HEK293T (cell line): ENCODE measurements at regions not wholly inside any gene's neighbourhood (a gene's known extent, or its start where the extent isn't known, plus 50 kb on each side); places are given as distances from the start of the nearest gene placed in this dataset.

Experiments used
- CTCF ChIA-PET: fragments of 350-600 bp; formaldehyde crosslinking; extraction: SDS; loops from one replicate; lab custom pipeline; 2021; ENCODE audit warnings: antibody characterized with exemption, inconsistent platforms; lab: Yijun Ruan, JAX
- POLR2A ChIA-PET: fragments of 350-600 bp; formaldehyde crosslinking; extraction: SDS; loops from one replicate; lab custom pipeline; 2020; ENCODE audit warnings: antibody characterized with exemption, inconsistent platforms; lab: Yijun Ruan, JAX
- DNase-seq: peaks from one replicate; pipeline ENCODE4 v3.0.0; 2012; ENCODE audit warnings: mixed read lengths; ENCODE audit errors: extremely low spot score
- ARNT ChIP-seq: fragments of 450-650 bp; IDR thresholded peaks from 2 replicates; pipeline ENCODE4 v1.6.1; 2017; ENCODE audit warnings: mild to moderate bottlenecking
- BHLHE40 ChIP-seq: fragments of 450-650 bp; IDR thresholded peaks from 2 replicates; pipeline ENCODE4 v1.6.1; 2016; ENCODE audit warnings: mild to moderate bottlenecking, moderate library complexity, borderline replicate concordance
- CTBP1 ChIP-seq: fragments of 450-650 bp; IDR thresholded peaks from 2 replicates; pipeline ENCODE4 v1.6.1; 2016; ENCODE audit warnings: borderline replicate concordance
- ELF4 ChIP-seq: fragments of 450-650 bp; IDR thresholded peaks from 2 replicates; pipeline ENCODE4 v1.6.1; 2017; ENCODE audit warnings: antibody characterized with exemption
- FOXA1 ChIP-seq: fragments of 450-650 bp; IDR thresholded peaks from 2 replicates; pipeline ENCODE4 v1.6.1; 2016; ENCODE audit warnings: mild to moderate bottlenecking
- FOXK2 ChIP-seq: fragments of 450-650 bp; IDR thresholded peaks from 2 replicates; pipeline ENCODE4 v1.6.1; 2016; ENCODE audit warnings: mild to moderate bottlenecking
- FOXM1 ChIP-seq: fragments of 450-650 bp; IDR thresholded peaks from 2 replicates; pipeline ENCODE4 v1.6.1; 2017; ENCODE audit warnings: mild to moderate bottlenecking, borderline replicate concordance
- HDGF ChIP-seq: fragments of 450-650 bp; IDR thresholded peaks from 2 replicates; pipeline ENCODE4 v1.6.1; 2017; ENCODE audit warnings: antibody characterized with exemption, borderline replicate concordance
- L3MBTL2 ChIP-seq: fragments of 450-650 bp; conservative IDR thresholded peaks from 2 replicates; pipeline ENCODE4 v1.6.1; 2016; ENCODE audit warnings: mild to moderate bottlenecking
- LEF1 ChIP-seq: fragments of 450-650 bp; IDR thresholded peaks from 2 replicates; pipeline ENCODE4 v1.6.1; 2017; ENCODE audit warnings: mild to moderate bottlenecking, borderline replicate concordance
- NFRKB ChIP-seq: fragments of 450-650 bp; IDR thresholded peaks from 2 replicates; pipeline ENCODE4 v1.6.1; 2016; ENCODE audit warnings: mild to moderate bottlenecking, moderate library complexity
- PKNOX1 ChIP-seq: fragments of 450-650 bp; IDR thresholded peaks from 2 replicates; pipeline ENCODE4 v1.6.1; 2016
- SP1 ChIP-seq: fragments of 450-650 bp; IDR thresholded peaks from 2 replicates; pipeline ENCODE4 v1.6.1; 2017
- SUZ12 ChIP-seq: fragments of 450-650 bp; IDR thresholded peaks from 2 replicates; pipeline ENCODE4 v1.6.1; 2016; ENCODE audit warnings: mild to moderate bottlenecking
- TARDBP ChIP-seq: fragments of 450-650 bp; IDR thresholded peaks from 2 replicates; pipeline ENCODE4 v1.6.1; 2016
- ZNF384 ChIP-seq: fragments of 450-650 bp; IDR thresholded peaks from 2 replicates; pipeline ENCODE4 v1.6.1; 2016

DNA sequence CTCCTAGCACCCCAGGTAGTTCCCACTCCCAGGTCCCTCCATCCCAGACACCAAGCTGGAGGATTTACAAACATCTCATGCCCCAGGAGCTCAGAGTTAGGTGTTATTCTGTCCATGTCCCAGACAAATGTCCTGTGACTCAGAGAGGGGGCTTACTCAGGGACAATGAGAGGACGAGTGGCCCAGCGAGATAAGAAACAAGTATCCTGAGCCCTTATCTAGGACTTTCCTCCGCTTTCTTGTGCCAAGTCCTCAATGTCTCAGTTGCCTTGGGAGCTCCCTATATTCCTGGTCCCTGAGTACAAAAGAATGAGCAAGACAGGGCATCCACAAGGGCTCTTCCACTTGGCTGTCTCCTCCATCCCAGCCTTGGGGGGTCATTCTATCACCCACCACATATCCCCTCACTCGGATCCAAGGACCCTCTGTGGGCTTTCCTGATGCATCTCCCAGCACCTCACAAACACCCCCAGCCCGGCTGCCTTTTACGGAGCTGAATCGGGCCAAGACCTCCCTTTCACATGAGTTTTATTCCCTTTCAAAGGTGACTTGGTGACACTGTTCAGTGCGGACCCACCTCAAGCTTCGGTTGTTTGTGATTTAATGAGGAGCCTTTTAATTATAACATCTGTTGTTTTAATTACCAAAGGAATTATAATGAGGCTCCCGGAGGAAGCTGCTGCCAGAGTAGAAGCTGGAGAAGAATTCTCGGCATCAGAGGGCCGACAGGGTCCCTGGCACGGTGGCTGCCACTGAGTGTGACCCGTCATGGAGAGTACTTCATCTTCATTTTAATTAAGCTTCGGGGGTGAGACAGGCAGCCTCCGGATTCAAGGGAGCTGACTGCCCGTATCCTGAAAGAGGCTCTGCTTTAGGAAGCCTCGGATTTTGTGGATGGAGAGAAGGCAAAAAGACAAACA is 121.5 kb downstream of the WSCD1 start:
- ChIA-PET POLR2A (no interaction called here), CTCF (interaction anchor here (0.6 kb wide), 1 partner anchor 136 kb away, joined by 3 read pairs; no protein-coding TSS in a partner anchor)
- DNase-seq, result no peak
- TF ChIP-seq BHLHE40 (no peak), FOXK2 (no peak), L3MBTL2 (no peak), LEF1 (no peak), FOXA1 (no peak), ARNT (no peak), NFRKB (no peak), HDGF (no peak), PKNOX1 (no peak), SP1 (no peak), ZNF384 (no peak)

DNA sequence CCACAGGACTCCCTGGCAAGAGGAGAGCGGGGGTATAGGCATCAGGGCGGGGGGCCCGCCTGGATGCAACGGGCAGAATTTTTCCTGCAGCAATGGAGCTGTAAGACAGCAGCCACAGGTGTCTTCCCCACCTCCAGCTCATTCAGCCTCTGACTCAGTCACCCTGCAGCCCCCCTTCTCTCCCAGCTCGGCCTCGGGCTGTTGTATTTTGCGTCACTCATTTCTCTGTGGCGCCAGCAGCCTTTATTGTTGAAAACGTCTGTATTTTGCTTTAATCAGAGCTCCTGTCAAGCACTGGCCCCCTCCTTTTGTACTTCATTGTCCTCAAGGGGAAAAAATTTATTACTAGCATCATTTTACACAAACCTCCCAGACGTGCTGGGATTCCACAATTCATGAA is 117.7 kb downstream of the WSCD1 start:
- no peak for DNase-seq
- no peak for TF ChIP-seq LEF1
- no peak for TF ChIP-seq FOXA1
- TF ChIP-seq FOXM1, result no peak
- TF ChIP-seq SP1, result no peak
- no peak for TF ChIP-seq ARNT
- TF ChIP-seq ELF4, result no peak
- TF ChIP-seq L3MBTL2, result no peak
- no peak for TF ChIP-seq TARDBP
- TF ChIP-seq BHLHE40, result no peak
- no peak for TF ChIP-seq PKNOX1
- TF ChIP-seq CTBP1, result no peak
- no peak for TF ChIP-seq ZNF384
- TF ChIP-seq NFRKB, result no peak
- TF ChIP-seq FOXK2, result no peak
- CTCF ChIA-PET, result interaction anchor here (0.5 kb wide), 1 partner anchor 119 kb away, joined by 4 read pairs; no protein-coding TSS in a partner anchor
- POLR2A ChIA-PET, result no interaction called here

DNA sequence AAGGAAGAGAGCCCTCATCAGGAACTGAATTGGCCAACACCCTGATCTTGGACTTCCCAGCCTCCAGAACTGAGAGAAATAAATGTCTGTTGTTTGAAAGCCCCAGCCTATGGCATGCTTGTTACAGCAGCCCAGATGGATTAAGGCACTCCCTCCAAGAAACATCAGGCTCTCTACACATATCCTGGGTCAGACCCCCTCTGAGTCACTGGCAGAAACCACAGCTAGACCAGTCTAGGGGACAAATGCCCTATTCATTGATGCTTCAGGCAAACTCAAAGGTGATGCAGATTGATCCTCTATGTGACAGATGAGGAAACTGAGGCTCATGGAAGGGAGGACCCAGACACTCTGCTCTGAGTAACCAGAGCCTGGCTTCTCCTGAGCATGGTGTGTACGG is 116.8 kb downstream of the WSCD1 start:
- TF ChIP-seq FOXA1 (no peak), FOXM1 (no peak), PKNOX1 (no peak), HDGF (no peak), CTBP1 (no peak), TARDBP (no peak), NFRKB (no peak), BHLHE40 (no peak), ZNF384 (no peak)
- POLR2A ChIA-PET, result no interaction called here
- DNase-seq, result no peak
- CTCF ChIA-PET, result no interaction called here

- POLR2A ChIA-PET, result no interaction called here
- TF ChIP-seq ZNF384, result no peak
- TF ChIP-seq ARNT, result no peak
- TF ChIP-seq BHLHE40, result no peak
- no peak for TF ChIP-seq SUZ12
- no peak for TF ChIP-seq ELF4
- TF ChIP-seq TARDBP, result no peak
- no peak for TF ChIP-seq FOXA1
- no peak for TF ChIP-seq SP1
- no peak for TF ChIP-seq L3MBTL2
- TF ChIP-seq PKNOX1, result no peak
- TF ChIP-seq FOXM1, result no peak
- TF ChIP-seq CTBP1, result no peak
- no peak for TF ChIP-seq HDGF
- DNase-seq, result no peak
- CTCF ChIA-PET, result no interaction called here
Observed at GRCh38 chr17:6184508-6184907, 114.3 kb downstream of the WSCD1 start.

GRCh38 chr17:6179017-6179416 is 108.8 kb downstream of the WSCD1 start:
- ChIA-PET POLR2A (no interaction called here), CTCF (no interaction called here)
- DNase-seq, result no peak
- TF ChIP-seq SP1, result no peak

DNA sequence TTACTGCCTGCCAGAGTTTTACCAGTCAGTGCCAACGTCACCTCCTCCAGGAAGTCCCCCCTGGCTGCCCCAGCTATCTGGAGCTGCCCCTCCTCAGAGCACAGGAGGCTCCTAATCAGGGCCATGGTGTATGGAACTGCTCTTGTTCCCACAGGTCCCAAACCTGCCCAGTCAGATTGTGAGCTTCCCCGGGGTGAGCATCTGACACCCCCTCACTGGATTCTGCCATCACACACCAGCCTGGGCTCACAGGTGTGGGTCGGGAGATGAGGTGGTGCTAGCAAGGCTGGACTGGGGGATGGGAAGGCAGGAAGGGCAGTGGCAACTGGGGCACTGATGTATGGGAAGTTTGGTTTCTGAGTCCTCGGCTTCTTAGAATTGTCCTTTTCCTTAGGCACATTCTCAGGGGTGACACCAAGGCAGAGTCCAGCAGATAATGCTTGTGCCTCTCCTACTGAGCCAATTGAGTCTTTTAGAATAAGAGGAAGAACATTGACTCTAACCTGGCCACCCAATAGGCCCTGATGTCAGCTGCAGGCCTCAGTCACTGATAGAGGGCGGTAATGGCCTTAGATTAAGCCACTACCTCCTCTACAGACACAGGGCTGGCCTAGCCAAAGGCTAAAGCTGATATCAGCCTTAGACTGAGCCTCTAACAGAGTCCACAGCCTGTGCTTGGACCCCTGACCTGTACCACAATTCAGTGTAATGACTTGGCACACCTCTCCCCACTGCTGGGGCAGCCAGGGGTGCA is 107.9 kb downstream of the WSCD1 start:
- POLR2A ChIA-PET, result no interaction called here
- no peak for DNase-seq
- CTCF ChIA-PET, result no interaction called here
- TF ChIP-seq FOXM1, result no peak
- no peak for TF ChIP-seq ZNF384
- TF ChIP-seq L3MBTL2, result no peak
- TF ChIP-seq TARDBP, result no peak
- TF ChIP-seq SP1, result no peak
- TF ChIP-seq FOXK2, result no peak
- no peak for TF ChIP-seq ELF4
- TF ChIP-seq LEF1, result no peak
- TF ChIP-seq BHLHE40, result no peak
- TF ChIP-seq ARNT, result no peak
